ENCODE measurements at regions not wholly inside any gene's neighbourhood (a gene's known extent, or its start where the extent isn't known, plus 50 kb on each side); places are given as distances from the start of the nearest gene placed in this dataset.

- no peaks in the 10 kb centered on the region for H3F3A ChIP-seq (ENCODE audit: control insufficient read depth, insufficient read depth)
- no peaks in the 10 kb centered on the region for H3K9me3 ChIP-seq (ENCODE audit: control insufficient read depth, insufficient read depth, low read length)
- H3K36me3 ChIP-seq (ENCODE audit: control insufficient read depth, low read length) = no peaks in the 10 kb centered on the region
- H3K4me2 ChIP-seq (ENCODE audit: low read length) = no peak overlapping the region
- H3K79me2 ChIP-seq (ENCODE audit: control insufficient read depth, low read length) = no peaks in the 10 kb centered on the region
- H3K27me3 ChIP-seq (ENCODE audit: control insufficient read depth, low read length) = peaks cover 32% of the 10 kb centered on the region
- H3K9me2 ChIP-seq (replicated peaks; ENCODE audit: control insufficient read depth, low read length) = no peaks in the 10 kb centered on the region
- peaks cover 5% of the 10 kb centered on the region for H3K4me1 ChIP-seq (ENCODE audit: control insufficient read depth, low read length)
- no peaks in the 10 kb centered on the region for H4K20me1 ChIP-seq (ENCODE audit: control insufficient read depth, insufficient read depth, low read depth, low read length)
- H3K27ac ChIP-seq (ENCODE audit: low read depth, low read length) = no peak overlapping the region
- H3K4me3 ChIP-seq (ENCODE audit: low read length) = no peak overlapping the region
- TF ChIP-seq EZH2phosphoT487 (IDR thresholded peaks at IDR 0.05; ENCODE audit: borderline replicate concordance, low read length) (no peak), CTCF (IDR thresholded peaks at IDR 0.05; ENCODE audit: low read depth, low read length, poor library complexity, severe bottlenecking) (no peak)
Observed at GRCh38 chr6:14031516-14031915, 86.1 kb upstream of the CD83 start.

- H3K27ac ChIP-seq (ENCODE audit: low read depth, low read length) = no peak overlapping the region
- no peaks in the 10 kb centered on the region for H3K79me2 ChIP-seq (ENCODE audit: control insufficient read depth, low read length)
- no peaks in the 10 kb centered on the region for H3K36me3 ChIP-seq (ENCODE audit: control insufficient read depth, low read length)
- H4K20me1 ChIP-seq (ENCODE audit: control insufficient read depth, insufficient read depth, low read depth, low read length) = no peaks in the 10 kb centered on the region
- no peak overlapping the region for H3K4me2 ChIP-seq (ENCODE audit: low read length)
- H3K9me3 ChIP-seq (ENCODE audit: control insufficient read depth, insufficient read depth, low read length) = no peaks in the 10 kb centered on the region
- H3K9me2 ChIP-seq (replicated peaks; ENCODE audit: control insufficient read depth, low read length) = no peaks in the 10 kb centered on the region
- no peaks in the 10 kb centered on the region for H3K4me1 ChIP-seq (ENCODE audit: control insufficient read depth, low read length)
- no peaks in the 10 kb centered on the region for H3F3A ChIP-seq (ENCODE audit: control insufficient read depth, insufficient read depth)
- H3K4me3 ChIP-seq (ENCODE audit: low read length) = no peak overlapping the region
- H3K27me3 ChIP-seq (ENCODE audit: control insufficient read depth, low read length) = peaks cover 41% of the 10 kb centered on the region
- TF ChIP-seq CTCF (IDR thresholded peaks at IDR 0.05; ENCODE audit: low read depth, low read length, poor library complexity, severe bottlenecking) = no peak
- TF ChIP-seq EZH2phosphoT487 (IDR thresholded peaks at IDR 0.05; ENCODE audit: borderline replicate concordance, low read length) = no peak
Observed at GRCh38 chr6:14035071-14035847, 82.3 kb upstream of the CD83 start.

- TF ChIP-seq CTCF (IDR thresholded peaks at IDR 0.05; ENCODE audit: low read depth, low read length, poor library complexity, severe bottlenecking) = no peak
- no peak for TF ChIP-seq EZH2phosphoT487 (IDR thresholded peaks at IDR 0.05; ENCODE audit: borderline replicate concordance, low read length)
Observed at GRCh38 chr6:14035874-14036273, 81.7 kb upstream of the CD83 start.

More at GRCh38 chr6:14035874-14036273, 81.7 kb upstream of the CD83 start:
- Histone ChIP-seq H3K4me2 (ENCODE audit: low read length) (no peak overlapping the region), H3K4me1 (ENCODE audit: control insufficient read depth, low read length) (no peaks in the 10 kb centered on the region), H4K20me1 (ENCODE audit: control insufficient read depth, insufficient read depth, low read depth, low read length) (no peaks in the 10 kb centered on the region), H3K4me3 (ENCODE audit: low read length) (no peak overlapping the region), H3K79me2 (ENCODE audit: control insufficient read depth, low read length) (no peaks in the 10 kb centered on the region), H3K36me3 (ENCODE audit: control insufficient read depth, low read length) (no peaks in the 10 kb centered on the region), H3F3A (ENCODE audit: control insufficient read depth, insufficient read depth) (no peaks in the 10 kb centered on the region), H3K27me3 (ENCODE audit: control insufficient read depth, low read length) (peaks cover 41% of the 10 kb centered on the region), H3K9me3 (ENCODE audit: control insufficient read depth, insufficient read depth, low read length) (no peaks in the 10 kb centered on the region), H3K9me2 (replicated peaks; ENCODE audit: control insufficient read depth, low read length) (no peaks in the 10 kb centered on the region), H3K27ac (ENCODE audit: low read depth, low read length) (no peak overlapping the region)
